CD14-positive monocyte (primary cell): ENCODE measurements at regions not wholly inside any gene's neighbourhood (a gene's known extent, or its start where the extent isn't known, plus 50 kb on each side); places are given as distances from the start of the nearest gene placed in this dataset.

Experiments used
- DNase-seq, 3 donors: peaks; one replicate each; pipeline ENCODE4 v3.0.0-alpha.2; 2011 to 2022
- H2AFZ ChIP-seq: 2 replicates; pipeline ENCODE4 v1.6.0; 2012; ENCODE audit warnings: mild to moderate bottlenecking, low read depth, low read length, inconsistent platforms; ENCODE audit not compliant: insufficient read depth, poor library complexity, severe bottlenecking
- H3K27ac ChIP-seq, 2 donors: 1 replicate in 1 of 2; 2 replicates in 1 of 2; pipeline ENCODE4 v1.5.1; 2012 to 2013; ENCODE audit warnings: low read length in 2 of 2, control low read depth in 1 of 2, inconsistent platforms in 1 of 2, low read depth in 1 of 2, mild to moderate bottlenecking in 1 of 2
- H3K27me3 ChIP-seq, 2 donors: one replicate each; pipeline versions ENCODE4 v1.6.0 to v1.6.1; 2011 to 2013; ENCODE audit warnings: low read length in 2 of 2; ENCODE audit not compliant: control insufficient read depth in 2 of 2, insufficient read depth in 2 of 2
- H3K36me3 ChIP-seq, 2 donors: replicated peaks in 1 of 2; 1 replicate in 1 of 2; 2 replicates in 1 of 2; pipeline versions ENCODE4 v1.5.1 to v1.6.1; 2012 to 2013; ENCODE audit warnings: low read length in 2 of 2, control low read depth in 1 of 2, inconsistent platforms in 1 of 2, mild to moderate bottlenecking in 1 of 2; ENCODE audit not compliant: insufficient read depth in 2 of 2, control insufficient read depth in 1 of 2
- H3K4me1 ChIP-seq, 2 donors: 1 replicate in 1 of 2; 2 replicates in 1 of 2; pipeline versions ENCODE4 v1.5.1 to v1.6.1; 2012 to 2013; ENCODE audit warnings: low read length in 2 of 2, control low read depth in 1 of 2, inconsistent platforms in 1 of 2, mild to moderate bottlenecking in 1 of 2, moderate library complexity in 1 of 2; ENCODE audit not compliant: insufficient read depth in 2 of 2, control insufficient read depth in 1 of 2
- H3K4me2 ChIP-seq: replicated peaks from 2 replicates; pipeline ENCODE3; 2012; ENCODE audit warnings: low read length, moderate library complexity, mild to moderate bottlenecking; ENCODE audit not compliant: poor library complexity, severe bottlenecking; ENCODE audit errors: extremely low read depth
- H3K4me3 ChIP-seq, 3 experiments: fragments of 200-600 bp in 1 of 3; sonication (generic) in 1 of 3; replicated peaks in 1 of 3; 1 replicate in 2 of 3; 2 replicates in 1 of 3; pipeline ENCODE4 v1.5.1; 2011 to 2013; ENCODE audit warnings: low read length in 3 of 3, mild to moderate bottlenecking in 3 of 3, control low read depth in 2 of 3, low read depth in 2 of 3, inconsistent platforms in 1 of 3, moderate library complexity in 1 of 3
- H3K79me2 ChIP-seq: 2 replicates; pipeline ENCODE4 v1.6.0; 2012; ENCODE audit warnings: mild to moderate bottlenecking, control low read depth, inconsistent platforms, low read length, moderate library complexity; ENCODE audit not compliant: insufficient read depth
- H3K9ac ChIP-seq: 2 replicates; pipeline ENCODE4 v1.6.0; 2017; ENCODE audit warnings: low read length, mild to moderate bottlenecking; ENCODE audit not compliant: insufficient read depth, poor library complexity, severe bottlenecking
- H3K9me3 ChIP-seq, 2 donors: replicated peaks in 1 of 2; 1 replicate in 1 of 2; 2 replicates in 1 of 2; pipeline versions ENCODE4 v1.5.1 to v1.6.1; 2012 to 2013; ENCODE audit warnings: low read length in 2 of 2, control low read depth in 1 of 2; ENCODE audit not compliant: control insufficient read depth in 1 of 2, insufficient read depth in 1 of 2
- H4K20me1 ChIP-seq: 2 replicates; pipeline ENCODE4 v1.6.0; 2012; ENCODE audit warnings: mild to moderate bottlenecking, low read length, control low read depth, moderate library complexity; ENCODE audit not compliant: insufficient read depth
- H3K27ac Mint-ChIP-seq, 7 donors: one replicate each; pipeline ENCODE4 v1.8.0; 2020; ENCODE audit warnings: mild to moderate bottlenecking in 7 of 7, mixed read lengths in 7 of 7, moderate library complexity in 6 of 7, inconsistent platforms in 2 of 7
- H3K27me3 Mint-ChIP-seq, 3 donors: one replicate each; pipeline ENCODE4 v1.8.0; 2021 to 2022; ENCODE audit warnings: low read depth in 3 of 3, mild to moderate bottlenecking in 3 of 3, mixed read lengths in 3 of 3, moderate library complexity in 3 of 3, inconsistent platforms in 1 of 3
- H3K36me3 Mint-ChIP-seq, 2 donors: one replicate each; pipeline ENCODE4 v1.8.0; 2020; ENCODE audit warnings: mixed read lengths in 2 of 2, inconsistent platforms in 1 of 2, mild to moderate bottlenecking in 1 of 2
- H3K4me1 Mint-ChIP-seq: one replicate; pipeline ENCODE4 v1.8.0; 2020; ENCODE audit warnings: mild to moderate bottlenecking, mixed read lengths
- H3K4me3 Mint-ChIP-seq, 2 donors: one replicate each; pipeline ENCODE4 v1.8.0; 2020; ENCODE audit warnings: mild to moderate bottlenecking in 2 of 2, mixed read lengths in 2 of 2, moderate library complexity in 1 of 2
- H3K9me3 Mint-ChIP-seq, 7 donors: one replicate each; pipeline ENCODE4 v1.8.0; 2020 to 2022; ENCODE audit warnings: mixed read lengths in 7 of 7, mild to moderate bottlenecking in 6 of 7, moderate library complexity in 6 of 7, inconsistent platforms in 2 of 7
- WGBS: methylation state at CpG from one replicate; pipeline ENCODE4 v1.1.5; 2013; ENCODE audit warnings: missing lambda C conversion rate; ENCODE audit not compliant: insufficient coverage; 5-methylcytosine and 5-hydroxymethylcytosine counted together
- intact Hi-C, 2 donors: fragments of 100-400 bp; cut with micrococcal nuclease; formaldehyde crosslinking; loops; one replicate each; pipeline versions ENCODE4 v1.15.0 to v1.15.1; 2023
- TF ChIP-seq, protein P1 (sequence below): fragments of 200-600 bp; IDR thresholded peaks from one replicate; pipeline ENCODE4 v1.8.0; 2022; ENCODE audit warnings: antibody characterized with exemption, mild to moderate bottlenecking

DNA sequence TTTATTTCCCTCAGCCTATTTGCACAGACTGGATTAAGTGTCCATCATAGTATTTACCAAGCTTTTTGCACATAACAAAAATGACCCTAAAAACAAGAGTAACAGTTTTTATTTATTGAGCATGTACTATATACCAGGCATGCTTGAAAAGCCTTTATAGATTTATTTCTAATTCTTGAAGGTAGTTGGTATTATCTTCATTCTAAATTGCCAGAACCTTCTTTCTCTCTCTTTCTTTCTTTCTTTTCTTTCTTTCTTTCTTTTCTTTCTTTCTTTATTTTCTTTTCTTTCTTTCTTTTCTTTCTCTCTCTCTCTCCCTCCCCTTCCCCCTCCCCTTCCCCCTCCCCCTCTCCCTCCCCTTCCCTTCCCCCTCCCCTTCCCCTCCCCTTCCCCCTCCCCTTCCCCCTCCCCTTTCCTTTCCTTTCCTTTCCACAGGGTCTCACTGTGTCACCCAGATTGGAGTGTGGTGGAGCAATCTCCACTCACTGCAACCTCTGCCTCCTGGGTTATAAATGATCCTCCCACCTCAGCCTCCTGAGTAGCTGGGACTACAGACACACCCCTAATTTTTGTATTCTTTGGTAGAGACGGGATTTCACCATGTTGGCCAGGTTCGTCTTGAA is 310.9 kb upstream of the RBFOX1 start:
- TF ChIP-seq, protein P1, sequence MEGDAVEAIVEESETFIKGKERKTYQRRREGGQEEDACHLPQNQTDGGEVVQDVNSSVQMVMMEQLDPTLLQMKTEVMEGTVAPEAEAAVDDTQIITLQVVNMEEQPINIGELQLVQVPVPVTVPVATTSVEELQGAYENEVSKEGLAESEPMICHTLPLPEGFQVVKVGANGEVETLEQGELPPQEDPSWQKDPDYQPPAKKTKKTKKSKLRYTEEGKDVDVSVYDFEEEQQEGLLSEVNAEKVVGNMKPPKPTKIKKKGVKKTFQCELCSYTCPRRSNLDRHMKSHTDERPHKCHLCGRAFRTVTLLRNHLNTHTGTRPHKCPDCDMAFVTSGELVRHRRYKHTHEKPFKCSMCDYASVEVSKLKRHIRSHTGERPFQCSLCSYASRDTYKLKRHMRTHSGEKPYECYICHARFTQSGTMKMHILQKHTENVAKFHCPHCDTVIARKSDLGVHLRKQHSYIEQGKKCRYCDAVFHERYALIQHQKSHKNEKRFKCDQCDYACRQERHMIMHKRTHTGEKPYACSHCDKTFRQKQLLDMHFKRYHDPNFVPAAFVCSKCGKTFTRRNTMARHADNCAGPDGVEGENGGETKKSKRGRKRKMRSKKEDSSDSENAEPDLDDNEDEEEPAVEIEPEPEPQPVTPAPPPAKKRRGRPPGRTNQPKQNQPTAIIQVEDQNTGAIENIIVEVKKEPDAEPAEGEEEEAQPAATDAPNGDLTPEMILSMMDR, result no peak
- Histone ChIP-seq H3K4me2 (no peak overlapping the region), H3K79me2 (no peaks in the 10 kb centered on the region), H3K9me3 (no peaks in the 10 kb centered on the region), H3K27me3 (no peaks in the 10 kb centered on the region), H3K4me1 (no peaks in the 10 kb centered on the region), H3K4me3 (no peak overlapping the region), H3K36me3 (no peaks in the 10 kb centered on the region), H3K9ac (no peak overlapping the region), H3K27ac (no peak overlapping the region), H2AFZ (no peak overlapping the region), H4K20me1 (no peaks in the 10 kb centered on the region)
- no peak for DNase-seq
- Mint-ChIP-seq H3K36me3 (no peaks in the 10 kb centered on the region), H3K9me3 (no peaks in the 10 kb centered on the region), H3K4me3 (no peak overlapping the region), H3K27ac (no peak overlapping the region), H3K27me3 (peaks cover 0 to 4% (median 0%) of the 10 kb centered on the region in 3 donors), H3K4me1 (no peaks in the 10 kb centered on the region)
- no CpG with 5 or more reads among the region's 2 CpGs for WGBS
- intact Hi-C loops, result no loop called here

DNA sequence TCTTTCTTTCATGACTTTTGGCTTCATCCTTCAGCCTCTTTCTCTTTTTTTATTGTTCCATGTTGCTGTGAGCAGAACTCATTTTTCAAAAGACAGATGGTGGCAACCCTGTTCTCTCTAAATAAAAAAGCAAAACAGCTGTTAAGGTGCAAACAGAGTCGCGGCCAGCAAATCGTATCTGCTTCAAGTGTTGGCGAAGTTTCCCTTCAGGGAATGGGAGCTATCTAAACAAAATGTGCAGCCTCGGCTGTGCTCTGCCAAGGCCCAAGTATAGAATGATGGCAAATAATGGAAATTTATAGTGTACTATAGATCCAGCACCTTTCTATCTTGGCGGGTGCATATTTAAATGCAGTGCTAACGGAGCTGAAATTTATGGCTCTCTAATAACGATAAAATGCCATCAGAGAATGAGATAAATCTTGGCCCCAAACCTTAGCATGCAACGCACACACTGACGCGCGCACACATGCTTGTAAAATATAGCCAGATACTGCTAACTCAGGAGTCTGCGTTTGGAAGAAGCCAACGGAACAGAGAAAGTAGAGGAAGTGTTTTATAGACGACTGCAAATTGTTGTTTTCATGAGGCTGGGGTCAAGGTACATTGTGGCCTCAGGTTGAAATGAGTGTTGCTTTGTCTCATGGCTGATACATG is 315.5 kb upstream of the RBFOX1 start:
- Histone ChIP-seq H3K9me3 (no peaks in the 10 kb centered on the region), H3K4me3 (no peak overlapping the region), H3K36me3 (no peaks in the 10 kb centered on the region), H3K4me1 (no peaks in the 10 kb centered on the region), H2AFZ (no peak overlapping the region), H3K27ac (no peak overlapping the region), H3K9ac (no peak overlapping the region), H3K27me3 (no peaks in the 10 kb centered on the region), H3K4me2 (no peak overlapping the region), H3K79me2 (no peaks in the 10 kb centered on the region), H4K20me1 (no peaks in the 10 kb centered on the region)
- H3K4me1 Mint-ChIP-seq, result no peaks in the 10 kb centered on the region
- intact Hi-C loops, result no loop called here
- 95% methylated on average over 14 of the region's 15 CpGs for WGBS
- H3K27ac Mint-ChIP-seq, result no peak overlapping the region
- TF ChIP-seq, protein P1, result no peak
- no peak overlapping the region for H3K4me3 Mint-ChIP-seq
- H3K27me3 Mint-ChIP-seq, result no peaks in the 10 kb centered on the region
- no peaks in the 10 kb centered on the region for H3K9me3 Mint-ChIP-seq
- DNase-seq, result no peak
- no peaks in the 10 kb centered on the region for H3K36me3 Mint-ChIP-seq
